Activated naive CD8-positive, alpha-beta T cell treated with anti-CD3 and anti-CD28 coated beads, Interleukin-2, amount 50 U/mL, for 24 hours (primary cell): ENCODE measurements at regions not wholly inside any gene's neighbourhood (a gene's known extent, or its start where the extent isn't known, plus 50 kb on each side); places are given as distances from the start of the nearest gene placed in this dataset.

ENCODE experiments used
- ATAC-seq: fragments of 150-1000 bp; cut with Tn5 transposase; one replicate; pipeline ENCODE4 v1.10.0; 2021
- DNase-seq: peaks from one replicate; pipeline ENCODE4 v3.0.0; 2021
- H3K27ac Mint-ChIP-seq: one replicate; pipeline ENCODE4 v1.8.0; 2021; ENCODE audit warnings: mild to moderate bottlenecking, mixed read lengths
- H3K27me3 Mint-ChIP-seq: one replicate; pipeline ENCODE4 v1.8.0; 2021; ENCODE audit warnings: mixed read lengths
- H3K36me3 Mint-ChIP-seq: one replicate; pipeline ENCODE4 v1.8.0; 2021; ENCODE audit warnings: low read depth, mixed read lengths
- H3K4me1 Mint-ChIP-seq: one replicate; pipeline ENCODE4 v1.8.0; 2021; ENCODE audit warnings: mixed read lengths
- H3K4me3 Mint-ChIP-seq: one replicate; pipeline ENCODE4 v1.8.0; 2021; ENCODE audit warnings: mild to moderate bottlenecking, moderate library complexity, mixed read lengths
- H3K9me3 Mint-ChIP-seq: one replicate; pipeline ENCODE4 v1.8.0; 2021; ENCODE audit warnings: mixed read lengths

- Mint-ChIP-seq H3K4me3 (peak overlapping the region; percentile 55), H3K27me3 (peaks cover 4% of the 10 kb centered on the region), H3K27ac (peak overlapping the region; percentile 89), H3K9me3 (no peaks in the 10 kb centered on the region), H3K36me3 (no peaks in the 10 kb centered on the region), H3K4me1 (peaks cover 24% of the 10 kb centered on the region)
- DNase-seq (peak; percentile 70), ATAC-seq (peak; percentile 98)
These were observed 269.8 kb downstream of the SYK start for GRCh38 chr9:91071184-91071990.

- H3K27me3 Mint-ChIP-seq, result peaks cover 1% of the 10 kb centered on the region
- H3K4me1 Mint-ChIP-seq, result peaks cover 24% of the 10 kb centered on the region
- H3K4me3 Mint-ChIP-seq, result no peak overlapping the region
- H3K9me3 Mint-ChIP-seq, result no peaks in the 10 kb centered on the region
- no peak for DNase-seq
- no peak for ATAC-seq
- no peak overlapping the region for H3K27ac Mint-ChIP-seq
- H3K36me3 Mint-ChIP-seq, result no peaks in the 10 kb centered on the region
These were observed 271.6 kb downstream of the SYK start for GRCh38 chr9:91073049-91073810.

GRCh38 chr9:91073811-91074771 lies 272.5 kb downstream of the SYK start:
- Mint-ChIP-seq H3K27me3 (no peaks in the 10 kb centered on the region), H3K4me3 (no peak overlapping the region), H3K27ac (no peak overlapping the region), H3K9me3 (no peaks in the 10 kb centered on the region), H3K36me3 (no peaks in the 10 kb centered on the region), H3K4me1 (peaks cover 24% of the 10 kb centered on the region)
- DNase-seq (no peak), ATAC-seq (no peak)

- peaks cover 23% of the 10 kb centered on the region for H3K4me1 Mint-ChIP-seq
- ATAC-seq (no peak), DNase-seq (no peak)
- no peaks in the 10 kb centered on the region for H3K27me3 Mint-ChIP-seq
- H3K27ac Mint-ChIP-seq, result no peak overlapping the region
- no peak overlapping the region for H3K4me3 Mint-ChIP-seq
- H3K9me3 Mint-ChIP-seq, result no peaks in the 10 kb centered on the region
- H3K36me3 Mint-ChIP-seq, result no peaks in the 10 kb centered on the region
These were observed 273.2 kb downstream of the SYK start for GRCh38 chr9:91074866-91075265.

GRCh38 chr9:91075279-91075678 lies 273.7 kb downstream of the SYK start:
- no peaks in the 10 kb centered on the region for H3K27me3 Mint-ChIP-seq
- no peaks in the 10 kb centered on the region for H3K9me3 Mint-ChIP-seq
- no peak overlapping the region for H3K27ac Mint-ChIP-seq
- H3K4me1 Mint-ChIP-seq, result peaks cover 24% of the 10 kb centered on the region
- no peak overlapping the region for H3K4me3 Mint-ChIP-seq
- no peaks in the 10 kb centered on the region for H3K36me3 Mint-ChIP-seq
- no peak for DNase-seq
- ATAC-seq, result no peak

- Mint-ChIP-seq H3K27me3 (no peaks in the 10 kb centered on the region), H3K4me1 (peaks cover 7% of the 10 kb centered on the region), H3K36me3 (no peaks in the 10 kb centered on the region), H3K9me3 (no peaks in the 10 kb centered on the region), H3K4me3 (no peak overlapping the region), H3K27ac (no peak overlapping the region)
- no peak for DNase-seq
- ATAC-seq, result no peak
These were observed 276.2 kb downstream of the SYK start for GRCh38 chr9:91077624-91078368.

- H3K4me3 Mint-ChIP-seq, result no peak overlapping the region
- no peak for DNase-seq
- no peaks in the 10 kb centered on the region for H3K36me3 Mint-ChIP-seq
- no peak for ATAC-seq
- no peak overlapping the region for H3K27ac Mint-ChIP-seq
- no peaks in the 10 kb centered on the region for H3K9me3 Mint-ChIP-seq
- H3K27me3 Mint-ChIP-seq, result no peaks in the 10 kb centered on the region
- peaks cover 5% of the 10 kb centered on the region for H3K4me1 Mint-ChIP-seq
These were observed 276.7 kb downstream of the SYK start for GRCh38 chr9:91078369-91078695.

- H3K36me3 Mint-ChIP-seq, result no peaks in the 10 kb centered on the region
- no peak for ATAC-seq
- H3K9me3 Mint-ChIP-seq, result peaks cover 10% of the 10 kb centered on the region
- no peak overlapping the region for H3K4me3 Mint-ChIP-seq
- H3K4me1 Mint-ChIP-seq, result peaks cover 22% of the 10 kb centered on the region
- no peak for DNase-seq
- H3K27ac Mint-ChIP-seq, result no peak overlapping the region
- no peaks in the 10 kb centered on the region for H3K27me3 Mint-ChIP-seq
These were observed 279.0 kb downstream of the AUH start for GRCh38 chr9:91082731-91083130.

GRCh38 chr9:91084896-91085516 lies 276.7 kb downstream of the AUH start:
- no peaks in the 10 kb centered on the region for H3K36me3 Mint-ChIP-seq
- DNase-seq (no peak), ATAC-seq (no peak)
- H3K27me3 Mint-ChIP-seq, result no peaks in the 10 kb centered on the region
- H3K4me3 Mint-ChIP-seq, result no peak overlapping the region
- H3K4me1 Mint-ChIP-seq, result peaks cover 28% of the 10 kb centered on the region
- H3K9me3 Mint-ChIP-seq, result peaks cover 10% of the 10 kb centered on the region
- H3K27ac Mint-ChIP-seq, result no peak overlapping the region

GRCh38 chr9:91085517-91086291 lies 276.0 kb downstream of the AUH start:
- no peak overlapping the region for H3K27ac Mint-ChIP-seq
- peaks cover 30% of the 10 kb centered on the region for H3K4me1 Mint-ChIP-seq
- no peak for DNase-seq
- peak; percentile 36 for ATAC-seq
- H3K36me3 Mint-ChIP-seq, result no peaks in the 10 kb centered on the region
- no peak overlapping the region for H3K4me3 Mint-ChIP-seq
- H3K27me3 Mint-ChIP-seq, result no peaks in the 10 kb centered on the region
- H3K9me3 Mint-ChIP-seq, result peaks cover 10% of the 10 kb centered on the region

- DNase-seq, result no peak
- H3K36me3 Mint-ChIP-seq, result no peaks in the 10 kb centered on the region
These were observed 274.9 kb downstream of the AUH start for GRCh38 chr9:91086657-91087461.

GRCh38 chr9:91087462-91087759 lies 274.3 kb downstream of the AUH start:
- H3K27ac Mint-ChIP-seq, result no peak overlapping the region
- no peaks in the 10 kb centered on the region for H3K27me3 Mint-ChIP-seq
- no peak overlapping the region for H3K4me3 Mint-ChIP-seq
- H3K36me3 Mint-ChIP-seq, result no peaks in the 10 kb centered on the region
- DNase-seq (no peak), ATAC-seq (no peak)
- H3K4me1 Mint-ChIP-seq, result peaks cover 30% of the 10 kb centered on the region
- H3K9me3 Mint-ChIP-seq, result peaks cover 10% of the 10 kb centered on the region

More at GRCh38 chr9:91086657-91087461, 274.9 kb downstream of the AUH start:
- peaks cover 30% of the 10 kb centered on the region for H3K4me1 Mint-ChIP-seq
- H3K27me3 Mint-ChIP-seq, result no peaks in the 10 kb centered on the region
- ATAC-seq, result no peak
- no peak overlapping the region for H3K4me3 Mint-ChIP-seq
- no peak overlapping the region for H3K27ac Mint-ChIP-seq
- H3K9me3 Mint-ChIP-seq, result peaks cover 10% of the 10 kb centered on the region
